T-helper 2 cell treated with Interferon-gamma antibody and Interleukin-4, amounts not matched to agents 100 ng/mL and 5 ng/mL, for 36 hours (primary cell): ENCODE measurements at regions not wholly inside any gene's neighbourhood (a gene's known extent, or its start where the extent isn't known, plus 50 kb on each side); places are given as distances from the start of the nearest gene placed in this dataset.

Experiments
- intact Hi-C: fragments of 100-400 bp; cut with micrococcal nuclease; formaldehyde crosslinking; loops from one replicate; pipeline ENCODE4 v1.15.1; 2023

- intact Hi-C loops, result no loop called here
Measured at GRCh38 chr1:68551459-68551858, 54.6 kb upstream of the DEPDC1 start.

- intact Hi-C loops, result no loop called here
Measured at GRCh38 chr1:68558321-68559026, 61.6 kb upstream of the DEPDC1 start.

DNA sequence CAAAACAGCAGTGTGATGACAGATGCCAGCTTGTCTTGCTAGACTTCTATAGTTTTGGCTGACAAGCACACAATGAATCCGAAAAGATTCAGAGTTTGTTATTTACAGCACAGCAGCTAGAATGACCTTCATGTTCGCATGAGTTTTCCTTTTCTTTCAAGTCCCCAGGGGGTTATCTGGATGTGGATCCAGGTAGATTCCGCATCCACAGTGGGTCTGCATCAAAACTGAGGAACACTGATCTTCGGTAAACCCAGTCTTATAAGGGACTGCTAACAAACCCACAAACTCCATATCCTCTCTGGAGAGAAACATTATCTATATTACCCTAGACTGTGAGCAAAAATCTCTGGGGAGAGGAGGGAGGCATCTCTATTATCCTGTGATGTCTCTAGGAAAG, 69.0 kb upstream of the DEPDC1 start:
- intact Hi-C loops, result no loop called here

- intact Hi-C loops, result no loop called here
Measured at GRCh38 chr1:68570871-68571270, 74.0 kb upstream of the DEPDC1 start.

DNA sequence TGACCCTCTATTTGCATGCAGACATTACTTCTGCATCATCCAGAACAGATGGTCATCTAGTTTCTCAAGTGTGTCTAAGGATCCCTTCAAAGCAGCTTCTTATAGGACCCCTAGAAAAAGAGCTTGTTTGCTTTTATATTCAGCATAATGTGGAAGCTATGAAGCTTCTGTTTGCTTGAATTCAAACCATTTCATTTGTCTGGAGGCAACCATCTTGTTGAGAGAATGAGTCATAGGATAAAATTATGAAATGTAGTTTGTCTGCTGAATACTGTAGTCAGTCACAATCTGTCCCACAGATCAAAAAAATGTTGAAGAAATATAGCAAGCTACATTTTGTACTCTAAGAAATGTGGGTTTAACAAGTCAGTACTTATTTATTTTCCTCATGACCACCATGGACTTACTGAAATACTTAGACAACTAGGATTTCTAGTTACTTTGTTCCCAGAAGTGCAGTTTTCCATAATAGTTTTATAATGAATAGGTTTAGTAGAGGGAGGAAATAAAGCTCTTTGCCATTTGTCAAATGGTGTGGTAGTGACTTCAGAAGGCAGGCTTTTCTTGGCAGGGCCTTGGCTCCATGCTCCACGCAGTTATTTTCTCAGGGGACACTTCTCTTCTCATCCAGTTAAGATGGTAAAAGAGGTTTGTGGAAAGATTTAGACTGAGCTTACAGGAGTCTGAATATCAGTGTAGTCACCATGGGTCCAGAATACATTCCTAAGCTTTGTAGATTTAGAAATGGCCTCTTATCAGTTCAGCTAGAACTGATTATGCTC, 74.8 kb upstream of the DEPDC1 start:
- intact Hi-C loops, result no loop called here

DNA sequence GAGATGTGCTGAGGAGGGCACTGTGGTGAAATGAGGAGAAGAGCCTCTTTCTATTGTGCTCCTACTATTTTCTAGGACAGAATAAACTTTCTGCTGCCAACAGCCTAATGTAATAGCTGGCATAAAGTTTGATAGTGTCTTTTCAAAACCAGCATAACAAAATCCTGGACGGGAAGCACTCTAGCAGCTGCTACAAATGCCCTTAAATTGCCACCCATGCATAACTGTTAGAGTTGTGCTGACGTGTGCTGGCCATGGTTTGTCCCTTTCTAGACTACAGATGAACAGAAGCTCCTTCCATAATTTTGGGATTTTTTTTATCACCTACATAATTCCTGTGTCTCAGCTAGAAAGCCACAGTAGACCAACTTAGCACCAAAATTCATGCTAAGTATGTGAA, 88.5 kb upstream of the DEPDC1 start:
- intact Hi-C loops, result no loop called here

- intact Hi-C loops, result no loop called here
Measured at GRCh38 chr1:68586766-68587165, 89.9 kb upstream of the DEPDC1 start.

DNA sequence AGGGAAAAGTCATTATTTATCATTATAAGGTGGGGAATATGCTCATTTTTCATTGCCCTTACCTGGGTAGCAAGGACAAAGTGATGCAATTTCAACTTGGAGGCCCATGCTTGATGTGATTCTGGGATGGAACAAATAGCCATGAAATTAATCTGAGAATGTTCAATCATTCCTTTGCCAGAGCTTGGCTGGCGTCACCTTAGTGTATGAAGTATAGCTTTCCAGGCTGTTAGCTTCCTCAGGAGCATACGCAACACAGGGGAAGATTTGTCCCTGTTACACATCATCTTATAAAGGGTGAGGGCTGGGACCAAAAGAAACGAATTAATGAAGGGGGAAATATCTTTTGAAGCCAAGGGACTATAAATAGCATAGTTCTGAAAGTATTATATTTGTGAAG, 91.4 kb upstream of the DEPDC1 start:
- intact Hi-C loops, result no loop called here

DNA sequence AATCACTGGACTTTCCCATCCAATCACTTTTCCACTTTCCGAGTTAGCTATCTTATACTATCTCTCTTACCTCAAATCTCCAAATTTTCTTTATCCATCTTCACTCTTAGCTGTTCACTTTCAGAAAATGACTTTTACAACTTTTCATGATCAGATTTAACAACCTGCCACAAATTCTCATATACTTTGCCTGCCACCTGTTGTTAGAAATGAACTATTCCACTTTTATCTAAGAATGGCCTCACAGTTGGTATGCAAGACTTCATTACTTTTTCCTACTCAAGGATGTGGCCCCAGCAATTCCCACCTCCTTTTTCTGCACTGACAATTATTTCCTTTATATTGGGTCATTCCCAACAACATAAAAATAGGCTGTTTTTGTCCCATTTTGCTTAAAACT, 93.6 kb upstream of the DEPDC1 start:
- intact Hi-C loops, result no loop called here

- intact Hi-C loops, result no loop called here
Measured at GRCh38 chr1:68594851-68595250, 98.0 kb upstream of the DEPDC1 start.

DNA sequence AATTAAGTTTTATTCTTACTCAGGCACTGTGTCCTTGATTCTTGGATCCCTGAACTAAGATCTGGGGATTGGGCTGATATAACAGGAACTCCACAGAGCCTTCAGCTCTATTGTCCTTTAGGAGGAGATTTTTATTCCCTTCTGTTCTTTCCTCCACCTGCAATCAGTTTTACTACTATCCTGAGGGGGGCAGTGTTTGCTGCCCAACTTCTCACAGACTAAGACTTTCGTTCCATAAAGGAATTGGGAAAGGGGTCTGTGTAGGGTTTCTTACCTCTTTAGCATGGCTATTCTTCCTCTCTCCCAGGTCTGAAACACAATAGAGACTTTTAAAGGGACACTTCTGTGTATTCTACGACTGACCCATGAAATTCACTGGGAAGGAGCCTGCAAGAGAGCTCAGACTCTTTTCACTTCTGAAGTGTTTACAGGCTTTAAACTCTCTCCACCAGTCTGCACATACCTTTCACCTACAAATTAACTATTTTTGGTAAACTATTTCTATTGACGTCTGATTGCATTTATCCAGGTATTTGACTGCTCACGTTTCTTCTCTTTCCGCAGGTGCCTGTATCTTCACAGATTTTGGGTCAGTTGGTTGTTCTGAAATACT, 103.3 kb upstream of the DEPDC1 start:
- intact Hi-C loops, result loop anchor here (5.0 kb wide), 1 partner anchor 1137 kb away; no protein-coding TSS in a partner anchor

- intact Hi-C loops, result no loop called here
Measured at GRCh38 chr1:68608289-68608688, 111.4 kb upstream of the DEPDC1 start.

- intact Hi-C loops, result no loop called here
Measured at GRCh38 chr1:68615312-68615711, 118.4 kb upstream of the DEPDC1 start.

- intact Hi-C loops, result no loop called here
Measured at GRCh38 chr1:68617942-68618341, 121.1 kb upstream of the DEPDC1 start.

GRCh38 chr1:68620571-68620970, 123.7 kb upstream of the DEPDC1 start:
- intact Hi-C loops, result no loop called here

DNA sequence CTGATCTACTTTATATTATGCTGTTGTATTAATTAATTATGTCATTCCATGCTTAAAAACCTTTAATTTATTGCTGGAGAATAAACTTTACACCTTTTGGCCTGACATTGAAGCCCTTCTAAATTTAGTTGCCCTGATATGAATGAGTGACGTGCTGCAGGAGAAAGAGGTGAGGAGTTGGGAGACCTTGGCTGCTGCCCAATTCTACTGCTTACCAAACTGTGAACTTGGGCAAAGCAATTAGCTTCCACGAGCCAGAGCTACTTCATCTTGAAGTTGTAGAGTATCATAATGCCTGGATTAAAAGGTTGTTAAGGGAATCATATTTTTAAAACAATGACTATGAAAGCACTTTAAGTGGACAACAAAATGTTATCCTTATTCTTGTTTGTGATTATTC, 126.8 kb upstream of the DEPDC1 start:
- intact Hi-C loops, result no loop called here

GRCh38 chr1:68624233-68624632, 127.4 kb upstream of the DEPDC1 start:
- intact Hi-C loops, result no loop called here

DNA sequence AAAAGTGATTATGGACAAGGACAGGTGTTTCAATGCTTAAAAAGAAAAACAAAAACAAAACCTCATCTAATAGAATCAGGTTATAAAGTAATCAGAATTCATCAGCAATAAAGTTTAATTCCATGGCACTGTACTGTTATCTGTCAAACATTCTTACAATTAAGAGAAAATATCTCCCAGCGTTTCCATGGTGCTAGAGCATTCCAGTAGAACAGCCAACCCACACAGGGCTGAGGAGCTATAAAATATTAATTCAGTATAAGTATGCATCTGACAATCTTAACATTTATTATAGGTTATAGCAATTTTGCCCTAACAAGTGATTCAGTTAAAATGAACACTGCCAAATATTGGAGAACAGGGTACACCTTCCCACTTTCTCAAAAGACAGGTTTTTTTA, 128.7 kb upstream of the DEPDC1 start:
- intact Hi-C loops, result no loop called here

DNA sequence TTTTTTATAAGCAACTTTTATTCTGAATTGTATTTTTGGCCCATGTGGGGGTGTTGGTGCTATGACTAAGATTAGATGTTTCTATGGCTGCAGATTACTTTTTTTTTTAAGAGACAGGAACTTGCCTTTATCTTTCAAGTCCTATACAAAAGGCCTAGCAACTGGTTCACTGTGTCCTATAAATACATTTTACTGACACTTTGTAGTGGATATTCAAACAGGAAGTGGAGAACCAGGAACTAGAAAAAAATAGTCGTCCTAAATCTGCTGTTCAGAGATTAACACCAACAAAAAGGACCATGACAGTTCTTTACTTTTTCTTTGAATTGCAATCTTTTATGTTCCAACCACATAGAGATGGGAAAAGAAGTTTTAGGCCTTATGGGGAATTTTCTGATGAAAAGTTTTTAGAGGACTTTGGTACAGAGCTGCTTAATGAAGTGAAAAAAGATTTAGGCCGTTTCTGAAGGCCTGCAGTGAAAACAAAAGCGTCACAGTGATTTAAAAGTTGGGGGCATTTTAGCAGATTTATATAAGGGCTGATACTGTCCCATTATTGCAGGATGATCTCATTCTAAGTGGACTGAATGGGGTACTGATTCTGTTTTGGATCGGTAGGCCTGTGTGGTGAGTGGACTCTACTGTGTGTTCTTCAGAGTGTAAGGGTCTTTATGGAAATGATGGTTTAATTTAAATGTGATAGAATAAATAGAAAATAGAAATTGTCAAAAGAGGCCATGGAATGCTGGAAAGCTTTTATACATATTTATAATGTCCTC, 136.4 kb upstream of the DEPDC1 start:
- intact Hi-C loops, result no loop called here

GRCh38 chr1:68644504-68644903, 147.6 kb upstream of the DEPDC1 start:
- intact Hi-C loops, result no loop called here

DNA sequence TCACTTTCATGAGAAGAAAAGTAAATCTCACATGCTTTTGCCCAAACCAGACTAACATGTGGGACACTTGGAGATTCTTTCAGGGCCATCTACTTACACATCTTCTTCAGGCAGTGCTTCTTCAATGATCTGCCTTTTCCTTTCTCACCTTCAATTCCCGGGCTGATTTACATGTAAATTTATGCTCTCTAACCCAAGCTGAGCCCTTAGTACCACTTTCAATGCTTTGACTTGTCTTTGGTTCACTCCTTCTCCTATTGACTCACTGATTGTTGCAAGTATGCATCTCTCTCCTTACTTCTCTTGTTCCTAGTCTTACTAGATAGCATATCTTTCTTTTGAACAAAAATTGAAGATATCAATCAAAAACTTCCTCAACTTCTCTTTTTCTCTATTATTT, 154.2 kb upstream of the DEPDC1 start:
- intact Hi-C loops, result no loop called here

DNA sequence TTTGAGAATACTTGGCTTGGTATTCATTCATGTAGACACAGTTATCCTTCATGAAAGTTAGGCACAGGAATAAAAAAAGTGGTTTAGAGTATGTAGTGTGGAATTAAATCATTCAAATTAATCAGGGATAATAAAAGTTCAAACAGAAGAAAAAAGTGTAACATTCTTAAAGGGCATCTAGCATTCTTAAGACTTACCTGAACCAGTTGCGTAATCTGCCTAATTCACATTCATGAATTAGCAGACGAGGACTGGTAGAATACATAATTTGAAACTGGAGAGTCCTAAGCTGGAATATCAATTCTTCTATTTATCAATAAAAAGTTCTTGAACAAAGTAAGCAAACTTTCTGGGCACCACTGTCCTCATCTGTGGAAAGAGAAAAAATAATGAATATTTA, 157.0 kb upstream of the DEPDC1 start:
- intact Hi-C loops, result no loop called here
